H1 (cell line): ENCODE measurements at regions not wholly inside any gene's neighbourhood (a gene's known extent, or its start where the extent isn't known, plus 50 kb on each side); places are given as distances from the start of the nearest gene placed in this dataset.

Source experiments
- EZH2 ChIP-seq: fragments of 200-600 bp; sonication (generic); IDR thresholded peaks from 2 replicates; pipeline ENCODE4 v1.7.1; 2012; ENCODE audit warnings: low read depth, mild to moderate bottlenecking, moderate library complexity, low read length, inconsistent platforms; ENCODE audit not compliant: severe bottlenecking
- HDAC6 ChIP-seq: IDR thresholded peaks from one replicate; pipeline ENCODE4 v1.7.1; 2012; ENCODE audit warnings: low read depth, mild to moderate bottlenecking, inconsistent platforms, low read length, moderate library complexity
- RAD21 ChIP-seq, 2 experiments: IDR thresholded peaks in 1 of 2; conservative IDR thresholded peaks in 1 of 2; 2 replicates each; pipeline ENCODE4 v1.6.1; 2011; ENCODE audit warnings: low read depth in 2 of 2, low read length in 2 of 2, improper control_type of control experiment in 1 of 2, inconsistent platforms in 1 of 2, mild to moderate bottlenecking in 1 of 2, moderate library complexity in 1 of 2
- SIRT6 ChIP-seq: IDR thresholded peaks from one replicate; pipeline ENCODE4 v1.7.1; 2012; ENCODE audit warnings: low read length, inconsistent platforms
- SP1 ChIP-seq: IDR thresholded peaks from 2 replicates; pipeline ENCODE4 v1.6.1; 2011; ENCODE audit warnings: low read depth, low read length
- TCF12 ChIP-seq: IDR thresholded peaks from 2 replicates; pipeline ENCODE4 v1.6.1; 2011; ENCODE audit warnings: low read depth, mild to moderate bottlenecking, low read length
- TF ChIP-seq, protein P1 (sequence below): IDR thresholded peaks from 2 replicates; pipeline ENCODE4 v1.6.1; 2011; ENCODE audit warnings: low read depth, mild to moderate bottlenecking, low read length; ENCODE audit not compliant: insufficient read depth
- TF ChIP-seq, protein P2 (sequence below), 3 experiments: IDR thresholded peaks; 1 replicate in 2 of 3; 2 replicates in 1 of 3; pipeline versions ENCODE4 v1.5.1 to v1.6.1; 2011; ENCODE audit warnings: low read length in 3 of 3, mild to moderate bottlenecking in 3 of 3, inconsistent platforms in 2 of 3, low read depth in 1 of 3, moderate library complexity in 1 of 3; ENCODE audit not compliant: insufficient read depth in 1 of 3; ENCODE audit errors: control extremely low read depth in 1 of 3

DNA sequence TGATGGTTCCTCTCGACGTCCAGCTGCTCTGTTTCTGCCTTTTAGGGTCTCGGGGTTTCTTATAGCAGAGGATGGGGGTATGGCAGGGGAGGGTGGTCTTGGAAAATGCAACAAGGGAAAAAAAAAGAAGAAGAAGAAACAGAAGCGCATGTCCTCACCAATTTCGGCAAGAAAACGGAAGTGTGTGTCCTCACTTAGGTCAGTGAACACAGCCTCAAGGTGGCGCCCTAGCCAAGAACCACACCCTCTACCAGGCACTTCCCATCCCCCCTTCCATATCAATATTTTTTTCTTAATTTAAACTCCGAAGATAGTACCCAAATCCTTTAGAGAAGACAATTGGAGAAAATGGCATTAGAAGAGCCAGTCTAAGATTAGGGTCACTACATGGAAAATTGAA, 1096.1 kb upstream of the TSPY4 start:
- no peak for TF ChIP-seq EZH2
- TF ChIP-seq TCF12 = no peak
- no peak for TF ChIP-seq RAD21 (IDR thresholded peaks at IDR 0.05 in 1 of 2, conservative IDR thresholded peaks at IDR 0.05 in 1 of 2; ENCODE audit: low read depth in 2 of 2, low read length in 2 of 2)
- TF ChIP-seq, protein P1, sequence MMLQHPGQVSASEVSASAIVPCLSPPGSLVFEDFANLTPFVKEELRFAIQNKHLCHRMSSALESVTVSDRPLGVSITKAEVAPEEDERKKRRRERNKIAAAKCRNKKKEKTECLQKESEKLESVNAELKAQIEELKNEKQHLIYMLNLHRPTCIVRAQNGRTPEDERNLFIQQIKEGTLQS = no peak
- TF ChIP-seq, protein P2, sequence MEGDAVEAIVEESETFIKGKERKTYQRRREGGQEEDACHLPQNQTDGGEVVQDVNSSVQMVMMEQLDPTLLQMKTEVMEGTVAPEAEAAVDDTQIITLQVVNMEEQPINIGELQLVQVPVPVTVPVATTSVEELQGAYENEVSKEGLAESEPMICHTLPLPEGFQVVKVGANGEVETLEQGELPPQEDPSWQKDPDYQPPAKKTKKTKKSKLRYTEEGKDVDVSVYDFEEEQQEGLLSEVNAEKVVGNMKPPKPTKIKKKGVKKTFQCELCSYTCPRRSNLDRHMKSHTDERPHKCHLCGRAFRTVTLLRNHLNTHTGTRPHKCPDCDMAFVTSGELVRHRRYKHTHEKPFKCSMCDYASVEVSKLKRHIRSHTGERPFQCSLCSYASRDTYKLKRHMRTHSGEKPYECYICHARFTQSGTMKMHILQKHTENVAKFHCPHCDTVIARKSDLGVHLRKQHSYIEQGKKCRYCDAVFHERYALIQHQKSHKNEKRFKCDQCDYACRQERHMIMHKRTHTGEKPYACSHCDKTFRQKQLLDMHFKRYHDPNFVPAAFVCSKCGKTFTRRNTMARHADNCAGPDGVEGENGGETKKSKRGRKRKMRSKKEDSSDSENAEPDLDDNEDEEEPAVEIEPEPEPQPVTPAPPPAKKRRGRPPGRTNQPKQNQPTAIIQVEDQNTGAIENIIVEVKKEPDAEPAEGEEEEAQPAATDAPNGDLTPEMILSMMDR (IDR thresholded peaks at IDR 0.05; ENCODE audit: control extremely low read depth in 1 of 3, insufficient read depth in 1 of 3, low read depth in 1 of 3, low read length in 3 of 3) = no peak
- no peak for TF ChIP-seq SIRT6
- no peak for TF ChIP-seq HDAC6
- no peak for TF ChIP-seq SP1
